H1 (cell line): ENCODE measurements at regions not wholly inside any gene's neighbourhood (a gene's known extent, or its start where the extent isn't known, plus 50 kb on each side); places are given as distances from the start of the nearest gene placed in this dataset.

Experiments
- CTCF ChIP-seq, 3 experiments: IDR thresholded peaks; 1 replicate in 2 of 3; 2 replicates in 1 of 3; pipeline versions ENCODE4 v1.5.1 to v1.6.1; 2011; ENCODE audit warnings: low read length in 3 of 3, mild to moderate bottlenecking in 3 of 3, inconsistent platforms in 2 of 3, low read depth in 1 of 3, moderate library complexity in 1 of 3; ENCODE audit not compliant: insufficient read depth in 1 of 3; ENCODE audit errors: control extremely low read depth in 1 of 3
- EGR1 ChIP-seq: IDR thresholded peaks from 2 replicates; pipeline ENCODE4 v1.6.1; 2011; ENCODE audit warnings: low read depth, low read length, borderline replicate concordance
- EP300 ChIP-seq, 2 experiments: IDR thresholded peaks; 1 replicate in 1 of 2; 2 replicates in 1 of 2; pipeline ENCODE4 v1.6.1; 2011 to 2012; ENCODE audit warnings: low read depth in 2 of 2, low read length in 2 of 2, mild to moderate bottlenecking in 2 of 2, borderline replicate concordance in 1 of 2, inconsistent platforms in 1 of 2, moderate library complexity in 1 of 2

GRCh38 chr6:166749666-166750065, 122.6 kb upstream of the RPS6KA2 start:
- TF ChIP-seq CTCF (IDR thresholded peaks at IDR 0.05; ENCODE audit: control extremely low read depth in 1 of 3, insufficient read depth in 1 of 3, low read depth in 1 of 3, low read length in 3 of 3) (no peak), EP300 (IDR thresholded peaks at IDR 0.05; ENCODE audit: borderline replicate concordance in 1 of 2, low read depth in 2 of 2, low read length in 2 of 2) (no peak), EGR1 (no peak)
